GM12891 (cell line): ENCODE measurements at regions not wholly inside any gene's neighbourhood (a gene's known extent, or its start where the extent isn't known, plus 50 kb on each side); places are given as distances from the start of the nearest gene placed in this dataset.

ENCODE experiments used
- DNase-seq: peaks from one replicate; pipeline ENCODE4 v3.0.0; 2011; ENCODE audit warnings: low spot score; ENCODE audit not compliant: insufficient read length
- FAIRE-seq: peaks from 2 replicates; lab custom pipeline; 2011; peaks lifted over from hg19 to GRCh38; lab: Jason Lieb, UNC
- PAX5 ChIP-seq: IDR thresholded peaks from 2 replicates; pipeline ENCODE4 v1.6.1; 2011; ENCODE audit warnings: low read length, moderate library complexity, mild to moderate bottlenecking; ENCODE audit not compliant: insufficient read depth, severe bottlenecking
- POLR2A ChIP-seq: IDR thresholded peaks from 2 replicates; pipeline ENCODE4 v1.6.1; 2011; ENCODE audit warnings: low read depth, low read length, control low read depth
- POLR2AphosphoS5 ChIP-seq: IDR thresholded peaks from 2 replicates; pipeline ENCODE4 v1.6.1; 2011; ENCODE audit warnings: low read depth, low read length, control low read depth
- POU2F2 ChIP-seq: IDR thresholded peaks from 2 replicates; pipeline ENCODE4 v1.6.1; 2011; ENCODE audit warnings: low read depth, mild to moderate bottlenecking, control low read depth, low read length, moderate library complexity
- SPI1 ChIP-seq: IDR thresholded peaks from 2 replicates; pipeline ENCODE4 v1.6.1; 2011; ENCODE audit warnings: low read depth, low read length, control low read depth
- TAF1 ChIP-seq: IDR thresholded peaks from 2 replicates; pipeline ENCODE4 v1.6.1; 2011; ENCODE audit warnings: low read depth, low read length, control low read depth

DNA sequence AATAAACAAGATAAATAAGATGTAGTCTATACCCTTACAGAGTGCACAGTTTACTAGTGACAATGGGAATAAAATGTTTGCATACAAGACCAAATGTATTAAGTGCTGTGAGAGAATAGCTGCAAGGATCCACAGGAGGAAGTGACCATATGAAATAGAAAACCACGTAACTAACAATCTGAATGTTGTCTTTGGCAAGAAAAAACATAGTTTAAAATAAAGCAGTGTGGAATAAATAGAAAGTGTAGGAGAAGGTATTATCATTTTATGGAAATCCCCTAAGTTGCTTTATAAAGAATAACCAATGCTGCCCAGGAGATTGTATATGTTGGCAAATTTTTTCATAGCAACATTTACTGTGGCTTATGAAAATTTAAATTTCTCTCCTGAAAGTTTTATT lies 116.1 kb downstream of the PCDH7 start:
- no peak for DNase-seq
- no peak for FAIRE-seq
- TF ChIP-seq TAF1 (no peak), POLR2AphosphoS5 (no peak), PAX5 (no peak), POLR2A (no peak), POU2F2 (no peak), SPI1 (no peak)

DNA sequence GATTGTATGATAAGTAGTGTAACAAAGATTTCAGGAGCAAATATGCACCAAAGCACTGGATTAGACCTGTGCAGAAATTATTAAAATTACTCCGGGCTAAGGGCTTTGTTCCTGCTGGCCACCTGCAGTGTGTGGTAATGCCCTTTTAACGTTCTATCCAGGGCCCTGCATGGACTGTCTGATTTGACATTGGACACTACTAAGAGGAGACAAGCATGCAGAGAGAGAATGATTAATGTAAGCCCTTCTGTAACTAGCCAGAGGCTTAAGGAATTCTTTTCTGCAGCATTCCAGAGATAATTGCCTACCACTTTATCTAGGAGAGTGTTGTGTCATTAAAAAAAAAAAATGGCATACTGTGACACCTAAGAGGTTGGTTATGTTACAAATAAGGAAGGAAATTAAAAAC lies 117.0 kb downstream of the PCDH7 start:
- FAIRE-seq: no peak
- TF ChIP-seq PAX5 (no peak), POU2F2 (no peak), TAF1 (no peak), POLR2A (no peak)
- DNase-seq: no peak

DNA sequence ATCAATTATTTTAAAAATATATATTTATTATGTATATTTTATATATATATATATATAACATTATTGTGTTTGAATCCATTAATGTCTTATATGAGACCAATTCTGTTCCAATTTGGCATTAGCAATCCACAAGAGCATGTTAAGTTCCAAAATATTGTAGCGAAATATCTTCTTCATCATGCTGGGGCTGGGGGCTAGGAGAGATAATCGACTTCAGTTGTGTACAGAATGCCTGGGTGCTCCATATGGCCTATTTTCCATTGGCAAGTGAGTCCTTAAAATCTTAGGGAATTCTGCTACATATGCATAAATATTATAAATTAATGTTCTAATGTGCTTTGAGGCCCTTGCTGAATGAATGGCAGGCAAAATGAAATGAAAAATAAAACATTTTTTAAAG lies 117.7 kb downstream of the PCDH7 start:
- TF ChIP-seq POLR2A (no peak), POU2F2 (no peak), TAF1 (no peak), POLR2AphosphoS5 (no peak), SPI1 (no peak), PAX5 (no peak)
- FAIRE-seq (no peak), DNase-seq (no peak)

DNA sequence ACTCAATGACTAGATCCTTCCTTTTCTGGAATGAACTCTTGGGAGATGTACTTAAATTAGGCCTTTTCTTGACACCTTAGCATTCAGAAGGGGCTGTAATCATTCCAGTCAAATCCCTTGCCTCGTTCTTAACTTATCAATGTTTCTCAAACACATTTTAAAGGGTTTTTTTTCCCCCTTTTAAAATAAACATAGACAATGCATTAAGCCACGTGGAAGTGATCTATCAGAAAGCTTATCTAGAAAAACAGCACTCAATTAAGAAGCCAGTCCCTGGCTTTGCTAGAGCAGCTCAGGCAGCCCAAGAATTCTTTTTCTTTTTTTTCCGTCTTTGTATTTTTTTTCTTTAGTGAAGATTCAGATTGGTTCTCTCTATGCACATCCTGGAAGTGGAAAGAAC lies 118.2 kb downstream of the PCDH7 start:
- FAIRE-seq: no peak
- no peak for TF ChIP-seq TAF1
- no peak for TF ChIP-seq POU2F2
- TF ChIP-seq POLR2AphosphoS5: no peak
- TF ChIP-seq PAX5: no peak
- TF ChIP-seq SPI1: no peak
- no peak for TF ChIP-seq POLR2A
- DNase-seq: no peak

DNA sequence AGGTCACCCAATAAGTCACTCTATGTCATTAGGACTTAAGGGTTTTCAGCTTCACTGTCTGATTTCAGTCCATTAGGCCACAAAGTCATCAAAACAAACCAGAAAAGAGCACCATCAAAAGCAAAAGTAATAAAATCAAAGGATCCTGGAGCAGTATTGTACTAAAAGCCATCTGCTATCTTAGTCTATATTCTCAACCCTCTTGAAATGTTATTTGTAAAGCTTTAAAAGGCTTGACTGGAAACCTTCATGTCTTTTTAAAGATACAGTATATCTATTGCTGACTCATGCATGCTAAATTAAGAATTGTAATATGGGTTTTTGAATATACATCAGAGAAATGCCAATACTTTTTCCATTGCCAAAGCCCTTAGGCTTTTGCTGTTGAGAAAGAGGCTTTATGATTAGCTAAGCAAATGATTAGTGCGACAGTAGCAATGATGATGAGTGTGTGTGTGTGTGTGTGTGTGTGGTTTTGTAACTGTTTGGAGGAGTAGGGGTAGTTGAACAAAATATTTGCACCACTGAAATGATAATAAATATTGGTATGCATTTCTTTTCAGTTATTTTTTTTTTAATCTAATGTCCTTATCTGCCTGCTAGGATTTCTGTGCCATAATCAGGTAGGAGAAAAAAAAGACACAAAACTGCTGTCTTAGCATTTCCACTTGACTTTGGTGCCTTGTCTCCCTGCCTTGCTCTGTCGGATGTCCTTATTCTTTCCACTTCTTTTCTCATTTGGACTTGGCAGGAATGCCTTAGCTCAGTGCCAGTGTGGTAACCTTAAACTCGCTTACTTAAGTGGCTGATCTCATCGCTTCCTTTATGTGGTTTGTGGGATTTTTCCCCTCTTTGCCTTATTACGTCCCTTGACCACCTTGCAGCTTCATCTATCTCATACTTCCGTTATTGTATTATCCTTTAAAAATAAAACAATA lies 119.7 kb downstream of the PCDH7 start:
- no peak for TF ChIP-seq POLR2AphosphoS5
- TF ChIP-seq TAF1: no peak
- TF ChIP-seq SPI1: no peak
- TF ChIP-seq PAX5: no peak
- no peak for TF ChIP-seq POU2F2
- no peak for TF ChIP-seq POLR2A
- FAIRE-seq (no peak), DNase-seq (no peak)

DNA sequence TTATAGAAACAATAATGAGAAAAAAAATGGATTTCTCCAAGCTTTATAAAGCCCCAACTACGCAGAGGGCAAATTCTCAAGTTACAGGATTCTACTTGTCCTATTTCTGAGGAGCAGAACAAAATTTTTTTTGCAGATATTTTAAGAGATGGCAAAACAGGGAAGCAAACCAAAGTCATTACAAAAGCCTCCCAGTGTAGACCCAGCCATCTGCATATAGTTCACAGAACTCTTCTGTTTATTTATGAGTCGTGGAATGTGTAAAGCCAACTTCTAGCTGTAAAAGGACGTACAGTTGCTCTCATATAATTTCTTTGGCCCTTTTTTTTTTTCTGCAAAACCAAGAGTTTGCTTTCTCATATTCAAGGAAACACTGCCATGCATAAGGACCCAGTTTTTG lies 120.4 kb downstream of the PCDH7 start:
- TF ChIP-seq POLR2A (no peak), POU2F2 (no peak), POLR2AphosphoS5 (no peak)
- DNase-seq (no peak), FAIRE-seq (no peak)

DNA sequence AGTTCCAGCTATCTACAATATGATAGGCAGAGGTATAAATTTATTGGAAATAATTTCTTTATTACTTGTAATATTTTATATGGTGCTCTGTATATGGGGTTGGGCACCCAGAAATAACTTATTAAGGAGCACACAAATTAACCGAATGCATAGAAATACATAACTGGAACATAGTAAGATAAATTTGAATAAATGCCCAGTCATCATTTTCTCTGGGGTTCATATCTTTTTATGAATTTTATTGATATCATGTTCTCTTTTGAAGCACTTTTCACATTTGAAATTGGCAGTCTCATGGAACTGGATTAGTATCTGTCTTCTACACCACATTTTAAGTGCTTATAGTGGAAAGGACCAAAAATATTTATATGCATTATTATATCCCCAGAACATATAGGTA lies 122.0 kb downstream of the PCDH7 start:
- no peak for FAIRE-seq
- TF ChIP-seq POLR2AphosphoS5 (no peak), POLR2A (no peak), SPI1 (no peak)
- no peak for DNase-seq

DNA sequence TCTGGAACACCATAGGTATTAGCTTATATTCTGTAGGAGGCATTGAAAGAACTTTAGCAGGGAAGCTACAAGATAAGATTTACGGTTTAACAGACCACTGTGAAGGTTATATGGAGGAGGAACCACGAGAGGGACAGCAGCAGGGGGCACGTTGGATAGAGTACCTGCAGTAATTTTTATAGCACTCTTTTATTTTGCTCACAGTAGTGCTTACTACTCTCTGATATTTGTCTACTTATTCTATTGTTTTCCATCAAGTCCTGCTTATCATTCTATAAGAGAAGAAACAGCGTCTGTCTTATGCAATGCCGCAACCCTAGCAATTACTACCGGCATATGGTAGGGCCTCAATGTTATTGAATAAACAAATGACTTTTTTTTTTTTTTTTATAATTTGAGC lies 122.5 kb downstream of the PCDH7 start:
- no peak for DNase-seq
- no peak for TF ChIP-seq SPI1
- TF ChIP-seq POLR2AphosphoS5: no peak
- no peak for TF ChIP-seq TAF1
- no peak for TF ChIP-seq PAX5
- no peak for TF ChIP-seq POU2F2
- TF ChIP-seq POLR2A: no peak
- no peak for FAIRE-seq

DNA sequence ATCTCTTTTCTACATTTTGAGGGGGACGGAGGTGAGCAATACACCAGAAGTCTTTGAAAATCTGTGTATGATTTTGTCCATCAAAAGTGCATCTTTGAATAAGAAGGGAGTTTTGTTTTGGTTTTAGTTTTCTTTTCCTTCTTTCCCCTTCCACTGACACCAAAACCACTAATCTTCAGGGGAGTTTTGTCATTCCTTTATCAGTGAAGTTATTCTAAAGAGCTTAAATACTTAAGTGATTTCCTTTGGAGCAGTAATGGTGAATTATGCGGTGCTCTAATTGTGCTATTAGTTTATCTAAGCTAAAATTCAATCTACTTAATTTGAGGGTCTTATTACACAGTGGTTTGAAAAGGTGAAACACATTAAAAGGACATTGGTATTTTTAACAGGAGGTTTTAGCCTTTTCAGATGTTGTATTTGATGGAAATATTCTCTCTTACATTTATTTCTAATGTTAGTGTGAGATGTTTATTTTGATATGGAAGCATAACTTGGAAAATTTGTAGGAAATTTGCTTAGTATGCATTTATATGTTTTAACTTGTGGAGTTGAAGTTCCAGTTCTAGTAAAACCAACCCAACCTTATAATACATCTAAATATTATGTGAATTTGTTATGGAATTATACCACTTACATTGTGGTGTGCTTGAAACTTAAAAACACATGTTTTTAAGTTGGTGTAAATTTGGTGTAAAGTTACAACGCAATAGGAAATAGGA lies 124.9 kb downstream of the PCDH7 start:
- FAIRE-seq: no peak
- no peak for DNase-seq
- TF ChIP-seq PAX5: no peak
- no peak for TF ChIP-seq TAF1
- TF ChIP-seq POLR2AphosphoS5: no peak
- TF ChIP-seq POU2F2: no peak
- TF ChIP-seq POLR2A: no peak
- TF ChIP-seq SPI1: no peak

DNA sequence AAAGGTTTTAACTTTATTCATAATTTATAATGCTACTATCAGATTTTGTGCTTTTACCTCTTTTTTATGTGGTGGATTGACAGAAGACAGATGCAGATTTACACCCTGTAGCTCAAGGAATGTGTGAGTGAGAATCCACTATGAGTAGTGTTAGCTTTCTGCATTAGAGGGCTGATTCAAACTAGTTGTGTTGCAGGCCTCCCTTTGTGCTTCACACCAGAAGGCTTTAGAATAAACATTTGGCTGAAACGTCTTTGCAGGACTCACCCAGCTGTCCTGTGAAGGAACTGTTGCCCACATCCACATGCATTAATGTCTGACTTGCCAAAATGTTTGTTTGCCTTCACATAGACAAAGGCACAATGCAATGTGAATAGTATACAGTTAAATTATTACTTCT lies 127.0 kb downstream of the PCDH7 start:
- no peak for FAIRE-seq
- no peak for DNase-seq
- TF ChIP-seq PAX5 (no peak), POLR2AphosphoS5 (no peak), SPI1 (no peak), POLR2A (no peak), POU2F2 (no peak), TAF1 (no peak)

DNA sequence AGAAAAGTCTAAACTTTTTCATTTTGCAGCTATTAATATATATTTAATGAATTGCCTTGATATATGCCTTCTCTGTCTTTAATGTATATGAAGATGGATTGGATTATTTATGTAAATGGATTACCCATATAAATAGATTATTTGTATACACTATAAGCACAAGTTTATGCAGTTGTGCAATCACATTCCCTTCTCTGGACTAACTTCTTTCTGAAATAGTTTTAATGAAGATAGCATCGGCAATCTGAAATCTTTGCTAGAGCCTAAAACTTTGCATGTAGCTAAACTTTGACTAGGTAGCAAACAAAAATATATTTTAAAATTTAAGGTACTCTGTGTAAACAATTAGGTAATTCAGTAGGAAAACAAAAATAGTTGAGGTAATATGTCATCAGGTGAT lies 127.8 kb downstream of the PCDH7 start:
- DNase-seq (no peak), FAIRE-seq (no peak)
- TF ChIP-seq SPI1: no peak
- TF ChIP-seq TAF1: no peak
- no peak for TF ChIP-seq PAX5
- no peak for TF ChIP-seq POLR2AphosphoS5
- TF ChIP-seq POLR2A: no peak
- TF ChIP-seq POU2F2: no peak
